HepG2 (cell line): ENCODE measurements at regions not wholly inside any gene's neighbourhood (a gene's known extent, or its start where the extent isn't known, plus 50 kb on each side); places are given as distances from the start of the nearest gene placed in this dataset.

Experiments
- ATAC-seq: fragments of 200-7000 bp; cut with Tn5 transposase; 3 replicates; pipeline ENCODE4 v1.9.1; 2020; ENCODE audit warnings: mild to moderate bottlenecking, moderate library complexity
- BruUV-seq: library from RNA; stranded (reverse); fragments of 400-500 nt; replicated peaks from 2 replicates; lab custom pipeline; 2021; lab: Mats Ljungman, UMichigan
- CTCF ChIA-PET: fragments of 300-600 bp; formaldehyde crosslinking; extraction: SDS; loops from one replicate; lab custom pipeline; 2021; ENCODE audit warnings: low total read pairs, inconsistent platforms, low intra/inter-chr PET ratio; lab: Yijun Ruan, JAX
- POLR2A ChIA-PET: fragments of 350-600 bp; sonication (Branson Sonifier 250); formaldehyde crosslinking; loops from one replicate; lab custom pipeline; 2020; ENCODE audit warnings: antibody characterized with exemption, inconsistent platforms; lab: Yijun Ruan, JAX
- DNase-seq: peaks from one replicate; pipeline ENCODE4 v3.0.0-alpha.2; 2015; ENCODE audit warnings: low spot score
- FAIRE-seq: peaks from 3 replicates; lab custom pipeline; 2011; peaks lifted over from hg19 to GRCh38; lab: Jason Lieb, UNC
- H2AFZ ChIP-seq: one replicate; pipeline ENCODE4 v1.6.1; 2011; ENCODE audit warnings: low read length, inconsistent platforms
- H3K27ac ChIP-seq: fragments of 300-600 bp; 3 replicates; pipeline ENCODE4 v1.8.0; 2011; ENCODE audit warnings: mixed run types, mild to moderate bottlenecking, mixed read lengths, low read length, inconsistent platforms; ENCODE audit not compliant: insufficient read depth; ENCODE audit errors: extremely low read length
- H3K27me3 ChIP-seq, 2 experiments: fragments of 200-600 bp in 1 of 2; 2 replicates in 1 of 2; 3 replicates in 1 of 2; pipeline versions ENCODE4 v1.6.0 to v1.8.0; 2011; ENCODE audit warnings: low read length in 2 of 2, mild to moderate bottlenecking in 2 of 2, moderate library complexity in 2 of 2, inconsistent platforms in 1 of 2; ENCODE audit not compliant: insufficient read depth in 2 of 2, control insufficient read depth in 1 of 2
- H3K36me3 ChIP-seq, 2 experiments: fragments of 200-600 bp in 1 of 2; replicated peaks in 1 of 2; 2 replicates in 1 of 2; 3 replicates in 1 of 2; pipeline versions ENCODE4 v1.5.1 to v1.8.0; 2011; ENCODE audit warnings: low read length in 2 of 2, inconsistent platforms in 1 of 2; ENCODE audit not compliant: insufficient read depth in 2 of 2, control insufficient read depth in 1 of 2
- H3K4me1 ChIP-seq: 2 replicates; pipeline ENCODE4 v1.5.1; 2012; ENCODE audit warnings: low read length, inconsistent platforms; ENCODE audit not compliant: insufficient read depth
- H3K4me2 ChIP-seq: 2 replicates; pipeline ENCODE4 v1.6.0; 2011; ENCODE audit warnings: low read depth, low read length, inconsistent platforms
- H3K4me3 ChIP-seq, 3 experiments: fragments of 200-600 bp in 1 of 3; sonication (generic), shearing (Covaris generic) in 1 of 3; replicated peaks in 1 of 3; 2 replicates each; pipeline ENCODE4 v1.5.1; 2011 to 2016; ENCODE audit warnings: low read length in 3 of 3, inconsistent platforms in 2 of 3, low read depth in 2 of 3, mild to moderate bottlenecking in 2 of 3, control low read depth in 1 of 3, mixed read lengths in 1 of 3; ENCODE audit not compliant: insufficient read depth in 1 of 3
- H3K79me2 ChIP-seq: one replicate; pipeline ENCODE4 v1.6.1; 2011; ENCODE audit warnings: low read length, inconsistent platforms; ENCODE audit not compliant: insufficient read depth
- H3K9ac ChIP-seq: 2 replicates; pipeline ENCODE4 v1.6.0; 2011; ENCODE audit warnings: mild to moderate bottlenecking, low read depth, low read length, inconsistent platforms; ENCODE audit not compliant: insufficient read depth
- H3K9me3 ChIP-seq: 2 replicates; pipeline ENCODE4 v1.5.1; 2012; ENCODE audit warnings: mild to moderate bottlenecking, low read length
- H4K20me1 ChIP-seq: 2 replicates; pipeline ENCODE4 v1.6.0; 2011; ENCODE audit warnings: inconsistent platforms, mild to moderate bottlenecking, low read length, moderate library complexity; ENCODE audit not compliant: insufficient read depth
- BCL6 ChIP-seq: IDR thresholded peaks from 2 replicates; pipeline ENCODE4 v1.6.1; 2016; ENCODE audit warnings: missing genetic modification reagents, missing compliant biosample characterization
- IKZF4 ChIP-seq: sonication (generic); formaldehyde crosslinking; IDR thresholded peaks from 2 replicates; pipeline ENCODE4 v1.5.1; 2020; ENCODE audit warnings: borderline replicate concordance, mild to moderate bottlenecking, low read depth, missing genetic modification reagents; ENCODE audit errors: not compliant biosample characterization
- RFX1 ChIP-seq: fragments of 450-650 bp; IDR thresholded peaks from 2 replicates; pipeline ENCODE4 v1.6.1; 2017
- U2AF2 ChIP-seq: fragments of 200-400 bp; formaldehyde crosslinking; IDR thresholded peaks from 2 replicates; pipeline ENCODE4 v1.6.1; 2017; ENCODE audit warnings: low read depth, mild to moderate bottlenecking, low read length
- ZC3H13 ChIP-seq: sonication (generic); formaldehyde crosslinking; IDR thresholded peaks from 2 replicates; pipeline ENCODE4 v1.8.1; 2023; ENCODE audit warnings: mild to moderate bottlenecking, missing genetic modification reagents, moderate library complexity
- ZNF766 ChIP-seq: sonication (generic); formaldehyde crosslinking; IDR thresholded peaks from 2 replicates; pipeline ENCODE4 v1.5.0; 2020; ENCODE audit warnings: missing genetic modification reagents, borderline replicate concordance
- ZSCAN5A ChIP-seq: sonication (generic); formaldehyde crosslinking; IDR thresholded peaks from 2 replicates; pipeline ENCODE4 v1.8.0; 2022; ENCODE audit warnings: mild to moderate bottlenecking, missing genetic modification reagents, borderline replicate concordance
- WGBS: methylation state at CpG from one replicate; pipeline ENCODE4 v1.1.6; 2017; ENCODE audit warnings: low lambda C conversion rate; 5-methylcytosine and 5-hydroxymethylcytosine counted together
- in situ Hi-C: cut with HindIII; loops from 2 replicates; pipeline ENCODE4 v1.10.0; 2017; ENCODE audit warnings: low pct_unique_long_range_greater_than_20kb; ENCODE audit not compliant: extremely low pct_ligation_motif_present
- intact Hi-C: fragments of 100-400 bp; cut with micrococcal nuclease; formaldehyde crosslinking; loops from one replicate; pipeline ENCODE4 v1.10.0; 2022; ENCODE audit not compliant: unreplicated experiment

GRCh38 chr10:43986374-43986773 is 337.7 kb upstream of the ZNF32 start:
- H3K27me3 ChIP-seq, result no peaks in the 10 kb centered on the region
- H3K4me2 ChIP-seq, result no peak overlapping the region
- TF ChIP-seq ZSCAN5A, result no peak
- TF ChIP-seq ZNF766 (CRISPR knock-in tag), result no peak
- TF ChIP-seq U2AF2, result no peak
- no peak for TF ChIP-seq ZC3H13 (CRISPR knock-in tag)
- TF ChIP-seq RFX1, result no peak
- TF ChIP-seq, all 625 proteins: peak for 0

GRCh38 chr10:43985941-43986340 is 337.3 kb upstream of the ZNF32 start:
- Histone ChIP-seq H3K36me3 (no peaks in the 10 kb centered on the region), H3K9me3 (no peaks in the 10 kb centered on the region), H3K27ac (no peak overlapping the region), H3K4me2 (no peak overlapping the region), H3K4me1 (no peaks in the 10 kb centered on the region), H2AFZ (no peak overlapping the region), H3K4me3 (no peak overlapping the region), H3K9ac (no peak overlapping the region), H3K79me2 (no peaks in the 10 kb centered on the region), H4K20me1 (no peaks in the 10 kb centered on the region), H3K27me3 (no peaks in the 10 kb centered on the region; a peak in 1 of 5 replicates)
- WGBS, result 79% methylated on average over 4 of the region's 5 CpGs
- no TSS peak for BruUV-seq
- ATAC-seq (no peak), FAIRE-seq (no peak), DNase-seq (no peak)
- in situ Hi-C loops (no loop called here), intact Hi-C loops (no loop called here)
- POLR2A ChIA-PET, result no interaction called here
- CTCF ChIA-PET, result no interaction called here
- no peak for TF ChIP-seq BCL6 (CRISPR knock-in tag)
- no peak for TF ChIP-seq IKZF4

More at GRCh38 chr10:43986374-43986773, 337.7 kb upstream of the ZNF32 start:
- Histone ChIP-seq H2AFZ (no peak overlapping the region), H3K9me3 (no peaks in the 10 kb centered on the region), H3K27ac (no peak overlapping the region), H3K4me1 (no peaks in the 10 kb centered on the region), H3K9ac (no peak overlapping the region), H3K79me2 (no peaks in the 10 kb centered on the region), H4K20me1 (no peaks in the 10 kb centered on the region), H3K4me3 (no peak overlapping the region), H3K36me3 (no peaks in the 10 kb centered on the region)
- 55% methylated on average over 4 of the region's 4 CpGs for WGBS
- FAIRE-seq (no peak), ATAC-seq (no peak), DNase-seq (no peak)
- ChIA-PET CTCF (no interaction called here), POLR2A (no interaction called here)
- intact Hi-C loops, result no loop called here
- in situ Hi-C loops, result no loop called here
- BruUV-seq, result no TSS peak
